Stimulated activated naive CD8-positive, alpha-beta T cell treated with anti-CD3 and anti-CD28 coated beads, Interleukin-15, amount 100 ng/mL, for 72 hours (primary cell): ENCODE measurements at regions not wholly inside any gene's neighbourhood (a gene's known extent, or its start where the extent isn't known, plus 50 kb on each side); places are given as distances from the start of the nearest gene placed in this dataset.

ENCODE experiments used
- ATAC-seq: fragments of 150-1000 bp; cut with Tn5 transposase; 2 replicates; pipeline ENCODE4 v1.10.0; 2021; ENCODE audit warnings: mild to moderate bottlenecking, moderate library complexity
- DNase-seq, 2 donors: peaks; one replicate each; pipeline ENCODE4 v3.0.0; 2021 to 2022
- H3K27ac Mint-ChIP-seq, 2 donors: one replicate each; pipeline ENCODE4 v1.8.0; 2022; ENCODE audit warnings: mild to moderate bottlenecking in 2 of 2, mixed read lengths in 2 of 2, moderate library complexity in 2 of 2
- H3K27me3 Mint-ChIP-seq: one replicate; pipeline ENCODE4 v1.8.0; 2022; ENCODE audit warnings: mixed read lengths
- H3K4me1 Mint-ChIP-seq: one replicate; pipeline ENCODE4 v1.8.0; 2022; ENCODE audit warnings: mild to moderate bottlenecking, mixed read lengths
- H3K4me3 Mint-ChIP-seq, 2 donors: one replicate each; pipeline ENCODE4 v1.8.0; 2022; ENCODE audit warnings: mild to moderate bottlenecking in 2 of 2, mixed read lengths in 2 of 2, moderate library complexity in 1 of 2
- H3K9me3 Mint-ChIP-seq, 2 donors: one replicate each; pipeline ENCODE4 v1.8.0; 2022; ENCODE audit warnings: mixed read lengths in 2 of 2

- H3K9me3 Mint-ChIP-seq, result no peaks in the 10 kb centered on the region
- no peaks in the 10 kb centered on the region for H3K4me1 Mint-ChIP-seq
- DNase-seq (no peak), ATAC-seq (no peak)
- no peak overlapping the region for H3K27ac Mint-ChIP-seq
- peaks cover 17% of the 10 kb centered on the region for H3K27me3 Mint-ChIP-seq
- H3K4me3 Mint-ChIP-seq, result no peak overlapping the region
Observed at GRCh38 chr2:39606585-39606984, 59.1 kb upstream of the TMEM178A start.

- ATAC-seq, result no peak
Observed at GRCh38 chr2:39607538-39608262, 58.0 kb upstream of the TMEM178A start.

GRCh38 chr2:39608263-39608575 is 57.5 kb upstream of the TMEM178A start:
- Mint-ChIP-seq H3K27ac (no peak overlapping the region), H3K9me3 (no peaks in the 10 kb centered on the region), H3K27me3 (peaks cover 17% of the 10 kb centered on the region), H3K4me3 (no peak overlapping the region), H3K4me1 (no peaks in the 10 kb centered on the region)
- DNase-seq (no peak), ATAC-seq (no peak)

More at GRCh38 chr2:39607538-39608262, 58.0 kb upstream of the TMEM178A start:
- H3K27me3 Mint-ChIP-seq, result peaks cover 17% of the 10 kb centered on the region
- H3K27ac Mint-ChIP-seq, result no peak overlapping the region
- DNase-seq, result no peak
- no peak overlapping the region for H3K4me3 Mint-ChIP-seq
- no peaks in the 10 kb centered on the region for H3K4me1 Mint-ChIP-seq
- H3K9me3 Mint-ChIP-seq, result no peaks in the 10 kb centered on the region

GRCh38 chr2:39608686-39609441 is 56.9 kb upstream of the TMEM178A start:
- Mint-ChIP-seq H3K27ac (no peak overlapping the region), H3K4me1 (no peaks in the 10 kb centered on the region), H3K9me3 (no peaks in the 10 kb centered on the region)

GRCh38 chr2:39609917-39610316 is 55.8 kb upstream of the TMEM178A start:
- no peaks in the 10 kb centered on the region for H3K4me1 Mint-ChIP-seq
- H3K27ac Mint-ChIP-seq, result no peak overlapping the region
- no peaks in the 10 kb centered on the region for H3K9me3 Mint-ChIP-seq
- no peak for DNase-seq
- peaks cover 13% of the 10 kb centered on the region for H3K27me3 Mint-ChIP-seq
- ATAC-seq, result no peak
- no peak overlapping the region for H3K4me3 Mint-ChIP-seq

More at GRCh38 chr2:39608686-39609441, 56.9 kb upstream of the TMEM178A start:
- no peak overlapping the region for H3K4me3 Mint-ChIP-seq
- no peak for DNase-seq
- H3K27me3 Mint-ChIP-seq, result peaks cover 17% of the 10 kb centered on the region
- ATAC-seq, result no peak

- no peak for DNase-seq
- Mint-ChIP-seq H3K9me3 (no peaks in the 10 kb centered on the region), H3K27ac (no peak overlapping the region), H3K4me1 (peaks cover 7% of the 10 kb centered on the region), H3K4me3 (no peak overlapping the region), H3K27me3 (peaks cover 29% of the 10 kb centered on the region)
- ATAC-seq, result no peak
Observed at GRCh38 chr2:39615675-39616074, 50.0 kb upstream of the TMEM178A start.
